NCI-H146 treated with DMSO at 0.1 percent for 48 hours (cell line): ENCODE measurements at regions not wholly inside any gene's neighbourhood (a gene's known extent, or its start where the extent isn't known, plus 50 kb on each side); places are given as distances from the start of the nearest gene placed in this dataset.

ENCODE experiments used
- DNase-seq: peaks from one replicate; lab custom pipeline; 2025; ENCODE audit not compliant: unreplicated experiment; lab: John Stamatoyannopoulos, UW

- DNase-seq, result no peak
Observed at GRCh38 chr6:1096967-1097765, 214.7 kb upstream of the FOXQ1 start.

- DNase-seq, result no peak
Observed at GRCh38 chr6:1094306-1094705, 217.6 kb upstream of the FOXQ1 start.

GRCh38 chr6:1091900-1092299 lies 220.0 kb upstream of the FOXQ1 start:
- no peak for DNase-seq

- DNase-seq, result no peak
Observed at GRCh38 chr6:1089859-1090258, 222.0 kb upstream of the FOXQ1 start.

GRCh38 chr6:1088492-1089001 lies 223.4 kb upstream of the FOXQ1 start:
- no peak for DNase-seq

GRCh38 chr6:1087154-1087843 lies 224.6 kb upstream of the FOXQ1 start:
- DNase-seq, result no peak

- DNase-seq, result no peak
Observed at GRCh38 chr6:1086446-1087153, 225.3 kb upstream of the FOXQ1 start.

GRCh38 chr6:1082285-1082935 lies 229.5 kb upstream of the FOXQ1 start:
- DNase-seq, result no peak

- no peak for DNase-seq
Observed at GRCh38 chr6:1081551-1082284, 230.2 kb upstream of the FOXQ1 start.

- no peak for DNase-seq
Observed at GRCh38 chr6:1080453-1081337, 231.2 kb upstream of the FOXQ1 start.

- DNase-seq, result no peak
Observed at GRCh38 chr6:1079525-1079924, 232.4 kb upstream of the FOXQ1 start.

- no peak for DNase-seq
Observed at GRCh38 chr6:1077478-1078416, 234.2 kb upstream of the FOXQ1 start.

GRCh38 chr6:1076531-1077459 lies 235.1 kb upstream of the FOXQ1 start:
- DNase-seq, result no peak

- no peak for DNase-seq
Observed at GRCh38 chr6:1075880-1076279, 236.0 kb upstream of the FOXQ1 start.

- DNase-seq, result no peak
Observed at GRCh38 chr6:1075444-1075843, 236.5 kb upstream of the FOXQ1 start.

- no peak for DNase-seq
Observed at GRCh38 chr6:1070085-1070521, 241.8 kb upstream of the FOXQ1 start.

GRCh38 chr6:1068905-1069304 lies 243.0 kb upstream of the FOXQ1 start:
- DNase-seq, result no peak
